DOHH2 (cell line): ENCODE measurements at regions not wholly inside any gene's neighbourhood (a gene's known extent, or its start where the extent isn't known, plus 50 kb on each side); places are given as distances from the start of the nearest gene placed in this dataset.

Experiments used
- CTCF ChIP-seq: fragments of 200-600 bp; sonication (generic); IDR thresholded peaks from one replicate; pipeline ENCODE4 v1.5.1; 2014; ENCODE audit warnings: antibody characterized with exemption, mild to moderate bottlenecking, low read depth, low read length; ENCODE audit not compliant: poor library complexity, severe bottlenecking
- EZH2phosphoT487 ChIP-seq: fragments of 200-600 bp; sonication (generic); IDR thresholded peaks from 2 replicates; pipeline ENCODE4 v1.6.1; 2017; ENCODE audit warnings: borderline replicate concordance, mild to moderate bottlenecking, antibody characterized with exemption, low read length, moderate library complexity, mixed read lengths

- TF ChIP-seq CTCF (no peak), EZH2phosphoT487 (no peak)
Measured at GRCh38 chr3:90080988-90081387, 973.6 kb downstream of the EPHA3 start.
